ENCODE measurements at regions not wholly inside any gene's neighbourhood (a gene's known extent, or its start where the extent isn't known, plus 50 kb on each side); places are given as distances from the start of the nearest gene placed in this dataset.

DNA sequence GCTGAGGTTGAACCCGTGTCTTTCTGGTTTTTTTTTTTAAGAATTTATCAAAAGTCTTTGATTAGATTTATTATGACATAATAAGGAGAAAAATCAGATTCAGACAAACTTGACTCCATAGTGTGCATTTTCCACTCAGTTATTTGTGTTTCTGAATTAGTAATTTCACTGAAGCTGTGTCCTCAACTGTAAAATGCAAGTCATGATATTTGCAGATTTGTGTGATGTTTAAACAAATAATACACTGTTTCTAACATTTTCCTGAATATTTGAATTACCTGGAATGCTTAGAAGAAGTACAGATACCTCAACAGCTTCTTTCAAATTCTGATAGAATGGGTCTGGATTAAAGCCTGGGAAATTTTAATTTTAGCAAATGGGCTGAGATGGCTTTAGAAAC is 1050.3 kb upstream of the MAP3K7 start:
- Histone ChIP-seq H3K4me2 (ENCODE audit: control insufficient read depth, insufficient read depth) (no peak overlapping the region), H3K4me3 (no peak overlapping the region), H3K36me3 (ENCODE audit: control insufficient read depth in 2 of 2, insufficient read depth in 2 of 2, low read length in 1 of 2) (no peaks in the 10 kb centered on the region), H4K20me1 (ENCODE audit: control insufficient read depth, insufficient read depth) (no peaks in the 10 kb centered on the region), H3K9me3 (replicated peaks; ENCODE audit: control insufficient read depth, insufficient read depth, low read length) (no peaks in the 10 kb centered on the region), H3K27ac (ENCODE audit: control insufficient read depth, insufficient read depth) (no peak overlapping the region), H3K27me3 (replicated peaks in 1 of 2; ENCODE audit: control insufficient read depth in 2 of 2, insufficient read depth in 2 of 2, low read length in 1 of 2) (no peaks in the 10 kb centered on the region; a peak in 1 of 4 replicates), H3K9ac (ENCODE audit: control insufficient read depth, insufficient read depth, low read length) (no peak overlapping the region), H3K4me1 (ENCODE audit: control insufficient read depth, insufficient read depth, low read length) (no peaks in the 10 kb centered on the region), H3K79me2 (ENCODE audit: control insufficient read depth, insufficient read depth, low read length) (no peaks in the 10 kb centered on the region), H2AFZ (ENCODE audit: control insufficient read depth, low read depth, low read length) (no peak overlapping the region)
- SMC1A ChIA-PET (ENCODE audit: uncharacterized antibody, unreplicated experiment), result interaction anchor here (1.0 to 5.6 kb wide), 8 partner anchors 10 to 45 kb away, joined by 3 to 38 read pairs (median 6); no protein-coding TSS in a partner anchor
- POLR2A ChIA-PET, result interaction anchor here (0.9 kb wide), 1 partner anchor 17 kb away, joined by 3 read pairs; no protein-coding TSS in a partner anchor
- RAD21 ChIA-PET (ENCODE audit: unreplicated experiment), result interaction anchor here (1.2 to 1.4 kb wide), 3 partner anchors 10 to 36 kb away, joined by 3 to 4 read pairs (median 3); no protein-coding TSS in a partner anchor
- DNase-seq (ENCODE audit: low read depth, low spot score) (no peak), ATAC-seq (no peak), FAIRE-seq (no peak)
- CTCF ChIA-PET, result no interaction called here
- in situ Hi-C loops (cut with MboI), result no loop called here
- BruUV-seq (replicated peaks), result no TSS peak
- intact Hi-C loops (cut with micrococcal nuclease; ENCODE audit: unreplicated experiment), result no loop called here
- WGBS (ENCODE audit: insufficient coverage, insufficient replicate concordance, low lambda C conversion rate, missing lambda C conversion rate), result 0% methylated on average over 1 of the region's 1 CpG
- no peak for TF ChIP-seq MTA3 (IDR thresholded peaks at IDR 0.05; ENCODE audit: borderline replicate concordance, low read length)
- TF ChIP-seq, protein P1, sequence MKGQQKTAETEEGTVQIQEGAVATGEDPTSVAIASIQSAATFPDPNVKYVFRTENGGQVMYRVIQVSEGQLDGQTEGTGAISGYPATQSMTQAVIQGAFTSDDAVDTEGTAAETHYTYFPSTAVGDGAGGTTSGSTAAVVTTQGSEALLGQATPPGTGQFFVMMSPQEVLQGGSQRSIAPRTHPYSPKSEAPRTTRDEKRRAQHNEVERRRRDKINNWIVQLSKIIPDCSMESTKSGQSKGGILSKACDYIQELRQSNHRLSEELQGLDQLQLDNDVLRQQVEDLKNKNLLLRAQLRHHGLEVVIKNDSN (IDR thresholded peaks at IDR 0.05; ENCODE audit: borderline replicate concordance, extremely low read length, insufficient read depth, low read depth, low read length), result no peak
- TF ChIP-seq, protein P2, sequence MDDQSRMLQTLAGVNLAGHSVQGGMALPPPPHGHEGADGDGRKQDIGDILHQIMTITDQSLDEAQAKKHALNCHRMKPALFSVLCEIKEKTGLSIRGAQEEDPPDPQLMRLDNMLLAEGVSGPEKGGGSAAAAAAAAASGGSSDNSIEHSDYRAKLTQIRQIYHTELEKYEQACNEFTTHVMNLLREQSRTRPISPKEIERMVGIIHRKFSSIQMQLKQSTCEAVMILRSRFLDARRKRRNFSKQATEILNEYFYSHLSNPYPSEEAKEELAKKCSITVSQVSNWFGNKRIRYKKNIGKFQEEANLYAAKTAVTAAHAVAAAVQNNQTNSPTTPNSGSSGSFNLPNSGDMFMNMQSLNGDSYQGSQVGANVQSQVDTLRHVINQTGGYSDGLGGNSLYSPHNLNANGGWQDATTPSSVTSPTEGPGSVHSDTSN (IDR thresholded peaks at IDR 0.05; ENCODE audit: insufficient replicate concordance, low read depth, low read length), result no peak
- TF ChIP-seq ZNF217 (IDR thresholded peaks at IDR 0.05), result no peak
- TF ChIP-seq, protein P3, sequence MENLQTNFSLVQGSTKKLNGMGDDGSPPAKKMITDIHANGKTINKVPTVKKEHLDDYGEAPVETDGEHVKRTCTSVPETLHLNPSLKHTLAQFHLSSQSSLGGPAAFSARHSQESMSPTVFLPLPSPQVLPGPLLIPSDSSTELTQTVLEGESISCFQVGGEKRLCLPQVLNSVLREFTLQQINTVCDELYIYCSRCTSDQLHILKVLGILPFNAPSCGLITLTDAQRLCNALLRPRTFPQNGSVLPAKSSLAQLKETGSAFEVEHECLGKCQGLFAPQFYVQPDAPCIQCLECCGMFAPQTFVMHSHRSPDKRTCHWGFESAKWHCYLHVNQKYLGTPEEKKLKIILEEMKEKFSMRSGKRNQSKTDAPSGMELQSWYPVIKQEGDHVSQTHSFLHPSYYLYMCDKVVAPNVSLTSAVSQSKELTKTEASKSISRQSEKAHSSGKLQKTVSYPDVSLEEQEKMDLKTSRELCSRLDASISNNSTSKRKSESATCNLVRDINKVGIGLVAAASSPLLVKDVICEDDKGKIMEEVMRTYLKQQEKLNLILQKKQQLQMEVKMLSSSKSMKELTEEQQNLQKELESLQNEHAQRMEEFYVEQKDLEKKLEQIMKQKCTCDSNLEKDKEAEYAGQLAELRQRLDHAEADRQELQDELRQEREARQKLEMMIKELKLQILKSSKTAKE (IDR thresholded peaks at IDR 0.05; ENCODE audit: low read depth, poor library complexity, severe bottlenecking), result no peak
- no peak for TF ChIP-seq SREBF2 (IDR thresholded peaks at IDR 0.05; ENCODE audit: low read length)
- no peak for TF ChIP-seq ATF7 (IDR thresholded peaks at IDR 0.05; ENCODE audit: low read depth)
- no peak for TF ChIP-seq ETV6 (conservative IDR thresholded peaks at IDR 0.05 in 1 of 2, IDR thresholded peaks at IDR 0.05 in 1 of 2; ENCODE audit: borderline replicate concordance in 1 of 2, low read depth in 1 of 2)
- no peak for TF ChIP-seq MEF2A (IDR thresholded peaks at IDR 0.05; ENCODE audit: insufficient read depth, low read depth, low read length)
- no peak for TF ChIP-seq FOXK2 (IDR thresholded peaks at IDR 0.05)
- TF ChIP-seq NFYB (IDR thresholded peaks at IDR 0.05; ENCODE audit: insufficient read depth, low read depth, low read length), result no peak
- no peak for TF ChIP-seq BACH1 (IDR thresholded peaks at IDR 0.05; ENCODE audit: borderline replicate concordance)
- TF ChIP-seq, protein P4, sequence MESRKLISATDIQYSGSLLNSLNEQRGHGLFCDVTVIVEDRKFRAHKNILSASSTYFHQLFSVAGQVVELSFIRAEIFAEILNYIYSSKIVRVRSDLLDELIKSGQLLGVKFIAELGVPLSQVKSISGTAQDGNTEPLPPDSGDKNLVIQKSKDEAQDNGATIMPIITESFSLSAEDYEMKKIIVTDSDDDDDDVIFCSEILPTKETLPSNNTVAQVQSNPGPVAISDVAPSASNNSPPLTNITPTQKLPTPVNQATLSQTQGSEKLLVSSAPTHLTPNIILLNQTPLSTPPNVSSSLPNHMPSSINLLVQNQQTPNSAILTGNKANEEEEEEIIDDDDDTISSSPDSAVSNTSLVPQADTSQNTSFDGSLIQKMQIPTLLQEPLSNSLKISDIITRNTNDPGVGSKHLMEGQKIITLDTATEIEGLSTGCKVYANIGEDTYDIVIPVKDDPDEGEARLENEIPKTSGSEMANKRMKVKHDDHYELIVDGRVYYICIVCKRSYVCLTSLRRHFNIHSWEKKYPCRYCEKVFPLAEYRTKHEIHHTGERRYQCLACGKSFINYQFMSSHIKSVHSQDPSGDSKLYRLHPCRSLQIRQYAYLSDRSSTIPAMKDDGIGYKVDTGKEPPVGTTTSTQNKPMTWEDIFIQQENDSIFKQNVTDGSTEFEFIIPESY (IDR thresholded peaks at IDR 0.05), result no peak
- TF ChIP-seq EED (IDR thresholded peaks at IDR 0.05; ENCODE audit: low read depth), result no peak
- TF ChIP-seq JUND (IDR thresholded peaks at IDR 0.05; ENCODE audit: low read depth, low read length), result no peak
- TF ChIP-seq, protein P5, sequence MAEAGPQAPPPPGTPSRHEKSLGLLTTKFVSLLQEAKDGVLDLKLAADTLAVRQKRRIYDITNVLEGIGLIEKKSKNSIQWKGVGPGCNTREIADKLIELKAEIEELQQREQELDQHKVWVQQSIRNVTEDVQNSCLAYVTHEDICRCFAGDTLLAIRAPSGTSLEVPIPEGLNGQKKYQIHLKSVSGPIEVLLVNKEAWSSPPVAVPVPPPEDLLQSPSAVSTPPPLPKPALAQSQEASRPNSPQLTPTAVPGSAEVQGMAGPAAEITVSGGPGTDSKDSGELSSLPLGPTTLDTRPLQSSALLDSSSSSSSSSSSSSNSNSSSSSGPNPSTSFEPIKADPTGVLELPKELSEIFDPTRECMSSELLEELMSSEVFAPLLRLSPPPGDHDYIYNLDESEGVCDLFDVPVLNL (IDR thresholded peaks at IDR 0.05; ENCODE audit: low read depth, low read length), result no peak
- TF ChIP-seq BMI1 (IDR thresholded peaks at IDR 0.05; ENCODE audit: borderline replicate concordance), result no peak
- TF ChIP-seq MYC (IDR thresholded peaks at IDR 0.05; ENCODE audit: insufficient read depth, insufficient read length, insufficient replicate concordance, low read length, severe bottlenecking), result no peak

Data from GM12878 (cell line).